GM12892 (cell line): ENCODE measurements at regions not wholly inside any gene's neighbourhood (a gene's known extent, or its start where the extent isn't known, plus 50 kb on each side); places are given as distances from the start of the nearest gene placed in this dataset.

Experiments used
- POLR2A ChIP-seq: IDR thresholded peaks from 2 replicates; pipeline ENCODE4 v1.6.1; 2011; ENCODE audit warnings: low read depth, low read length, control low read depth
- POLR2AphosphoS5 ChIP-seq: IDR thresholded peaks from 2 replicates; pipeline ENCODE4 v1.6.1; 2011; ENCODE audit warnings: low read depth, low read length, control low read depth
- TAF1 ChIP-seq: IDR thresholded peaks from 2 replicates; pipeline ENCODE4 v1.6.1; 2011; ENCODE audit warnings: low read depth, mild to moderate bottlenecking, control low read depth, low read length, borderline replicate concordance

GRCh38 chr1:88462096-88462487 lies 222.0 kb upstream of the PKN2 start:
- TF ChIP-seq POLR2A = no peak
- no peak for TF ChIP-seq TAF1
- no peak for TF ChIP-seq POLR2AphosphoS5
